22Rv1 (cell line): ENCODE measurements at regions not wholly inside any gene's neighbourhood (a gene's known extent, or its start where the extent isn't known, plus 50 kb on each side); places are given as distances from the start of the nearest gene placed in this dataset.

ENCODE experiments used
- ZFX ChIP-seq: fragments of 450-650 bp; IDR thresholded peaks from 2 replicates; pipeline ENCODE4 v1.6.1; 2017; ENCODE audit warnings: antibody characterized with exemption, borderline replicate concordance
- TF ChIP-seq, protein P1 (sequence below): fragments of 450-650 bp; IDR thresholded peaks from 2 replicates; pipeline ENCODE4 v1.5.1; 2017; ENCODE audit warnings: mild to moderate bottlenecking

DNA sequence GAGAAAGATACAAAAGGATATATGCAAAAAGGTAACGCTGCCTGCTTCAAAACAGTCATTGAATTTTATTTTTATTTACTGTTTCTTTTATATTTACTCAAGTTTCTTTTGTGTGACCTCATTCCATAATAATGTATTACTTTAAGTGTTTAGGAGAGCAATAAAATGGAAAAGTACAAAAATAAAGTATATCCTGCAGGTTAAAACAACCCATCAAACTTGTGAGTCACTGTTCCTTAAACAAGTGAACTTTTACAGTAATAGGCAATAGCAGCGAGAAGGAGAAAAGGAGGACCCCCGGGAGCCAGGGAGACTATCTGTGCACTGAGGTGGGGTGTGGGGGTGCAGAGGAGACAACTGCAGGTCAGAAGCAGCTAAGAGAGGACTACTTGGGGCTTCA, 124.5 kb downstream of the EN1 start:
- TF ChIP-seq, protein P1, sequence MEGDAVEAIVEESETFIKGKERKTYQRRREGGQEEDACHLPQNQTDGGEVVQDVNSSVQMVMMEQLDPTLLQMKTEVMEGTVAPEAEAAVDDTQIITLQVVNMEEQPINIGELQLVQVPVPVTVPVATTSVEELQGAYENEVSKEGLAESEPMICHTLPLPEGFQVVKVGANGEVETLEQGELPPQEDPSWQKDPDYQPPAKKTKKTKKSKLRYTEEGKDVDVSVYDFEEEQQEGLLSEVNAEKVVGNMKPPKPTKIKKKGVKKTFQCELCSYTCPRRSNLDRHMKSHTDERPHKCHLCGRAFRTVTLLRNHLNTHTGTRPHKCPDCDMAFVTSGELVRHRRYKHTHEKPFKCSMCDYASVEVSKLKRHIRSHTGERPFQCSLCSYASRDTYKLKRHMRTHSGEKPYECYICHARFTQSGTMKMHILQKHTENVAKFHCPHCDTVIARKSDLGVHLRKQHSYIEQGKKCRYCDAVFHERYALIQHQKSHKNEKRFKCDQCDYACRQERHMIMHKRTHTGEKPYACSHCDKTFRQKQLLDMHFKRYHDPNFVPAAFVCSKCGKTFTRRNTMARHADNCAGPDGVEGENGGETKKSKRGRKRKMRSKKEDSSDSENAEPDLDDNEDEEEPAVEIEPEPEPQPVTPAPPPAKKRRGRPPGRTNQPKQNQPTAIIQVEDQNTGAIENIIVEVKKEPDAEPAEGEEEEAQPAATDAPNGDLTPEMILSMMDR: no peak
- TF ChIP-seq ZFX: no peak
